ENCODE measurements at regions not wholly inside any gene's neighbourhood (a gene's known extent, or its start where the extent isn't known, plus 50 kb on each side); places are given as distances from the start of the nearest gene placed in this dataset.

DNA sequence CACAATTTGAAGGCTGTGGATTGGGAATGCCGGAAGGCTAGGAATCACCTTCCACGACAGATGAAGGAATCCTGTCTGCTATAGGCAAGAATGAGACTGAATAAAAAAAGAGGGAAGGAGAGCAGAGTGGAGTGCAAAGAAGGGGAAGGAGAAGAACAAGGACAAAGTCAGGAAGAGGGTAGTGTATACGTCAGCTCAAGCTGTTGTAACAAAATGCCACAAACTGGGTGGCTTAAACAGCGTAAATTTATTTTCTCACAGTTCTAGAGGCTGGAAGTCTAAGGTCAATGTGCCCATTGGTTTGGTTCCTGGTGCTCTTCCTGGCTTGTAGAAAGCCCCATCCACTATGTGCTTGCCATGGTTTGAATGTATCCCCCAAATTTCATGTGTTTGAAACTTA lies 104.5 kb downstream of the TTLL2 start:
- no peak overlapping the region for H3K4me2 ChIP-seq
- H3K4me1 ChIP-seq (ENCODE audit: low read depth, poor library complexity, severe bottlenecking), result no peaks in the 10 kb centered on the region
- no peaks in the 10 kb centered on the region for H3K27me3 ChIP-seq (ENCODE audit: insufficient read depth, low read depth)
- H3K4me3 ChIP-seq (IDR thresholded peaks at IDR 0.05; ENCODE audit: insufficient read depth, low read depth, low read length), result no peak overlapping the region
- H3K27ac ChIP-seq, result no peak overlapping the region
- TF ChIP-seq CTCF (conservative IDR thresholded peaks at IDR 0.05; ENCODE audit: low read depth, low read length), result no peak
- no peaks in the 10 kb centered on the region for H3K36me3 ChIP-seq (ENCODE audit: insufficient read depth)
- no peak overlapping the region for H2AFZ ChIP-seq (ENCODE audit: low read depth)
- H3K79me2 ChIP-seq (ENCODE audit: insufficient read depth, low read depth), result no peaks in the 10 kb centered on the region
- no peak overlapping the region for H3K9ac ChIP-seq
- H4K20me1 ChIP-seq (ENCODE audit: insufficient read depth), result no peaks in the 10 kb centered on the region

DNA sequence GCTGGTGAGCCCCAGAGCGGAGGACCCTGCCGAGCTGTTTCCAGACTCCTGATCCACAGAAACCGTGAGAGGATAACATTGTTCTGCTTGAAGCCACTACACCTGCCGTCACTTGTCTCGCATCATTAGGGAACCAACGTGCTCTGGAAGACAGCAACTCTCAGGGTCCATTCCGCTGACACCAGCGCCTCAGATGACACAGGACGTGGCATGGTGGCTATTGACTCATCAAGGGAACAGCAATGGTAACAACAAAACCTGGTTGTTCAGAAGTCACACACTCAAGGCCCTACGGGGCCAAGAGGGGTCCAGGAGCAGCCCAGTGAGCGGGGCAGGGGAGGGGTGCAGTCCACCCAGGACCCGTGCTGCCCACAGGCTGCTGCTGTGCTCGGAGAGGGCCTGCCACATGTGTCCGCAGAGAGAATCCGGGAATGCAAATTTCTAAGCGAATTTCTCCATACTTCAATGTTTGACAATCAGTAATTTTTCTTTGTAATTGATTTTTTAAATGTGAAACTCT lies 110.4 kb downstream of the TTLL2 start:
- no peaks in the 10 kb centered on the region for H3K79me2 ChIP-seq (ENCODE audit: insufficient read depth, low read depth)
- H3K36me3 ChIP-seq (ENCODE audit: insufficient read depth), result no peaks in the 10 kb centered on the region
- no peak overlapping the region for H2AFZ ChIP-seq (ENCODE audit: low read depth)
- H3K27me3 ChIP-seq (ENCODE audit: insufficient read depth, low read depth), result no peaks in the 10 kb centered on the region
- no peak overlapping the region for H3K9ac ChIP-seq
- H3K4me1 ChIP-seq (ENCODE audit: low read depth, poor library complexity, severe bottlenecking), result no peaks in the 10 kb centered on the region
- no peak overlapping the region for H3K4me2 ChIP-seq
- no peaks in the 10 kb centered on the region for H4K20me1 ChIP-seq (ENCODE audit: insufficient read depth)
- H3K27ac ChIP-seq, result no peak overlapping the region
- no peak for TF ChIP-seq CTCF (conservative IDR thresholded peaks at IDR 0.05; ENCODE audit: low read depth, low read length)
- no peak overlapping the region for H3K4me3 ChIP-seq (IDR thresholded peaks at IDR 0.05; ENCODE audit: insufficient read depth, low read depth, low read length)

GRCh38 chr6:167437888-167438484 lies 113.1 kb downstream of the TTLL2 start:
- Histone ChIP-seq H3K36me3 (ENCODE audit: insufficient read depth) (no peaks in the 10 kb centered on the region), H3K79me2 (ENCODE audit: insufficient read depth, low read depth) (no peaks in the 10 kb centered on the region), H3K4me3 (IDR thresholded peaks at IDR 0.05; ENCODE audit: insufficient read depth, low read depth, low read length) (no peak overlapping the region), H3K9ac (no peak overlapping the region), H3K4me2 (no peak overlapping the region), H2AFZ (ENCODE audit: low read depth) (no peak overlapping the region), H3K27me3 (ENCODE audit: insufficient read depth, low read depth) (no peaks in the 10 kb centered on the region), H3K27ac (no peak overlapping the region), H3K4me1 (ENCODE audit: low read depth, poor library complexity, severe bottlenecking) (no peaks in the 10 kb centered on the region), H4K20me1 (ENCODE audit: insufficient read depth) (no peaks in the 10 kb centered on the region)
- TF ChIP-seq CTCF (conservative IDR thresholded peaks at IDR 0.05; ENCODE audit: low read depth, low read length), result no peak

DNA sequence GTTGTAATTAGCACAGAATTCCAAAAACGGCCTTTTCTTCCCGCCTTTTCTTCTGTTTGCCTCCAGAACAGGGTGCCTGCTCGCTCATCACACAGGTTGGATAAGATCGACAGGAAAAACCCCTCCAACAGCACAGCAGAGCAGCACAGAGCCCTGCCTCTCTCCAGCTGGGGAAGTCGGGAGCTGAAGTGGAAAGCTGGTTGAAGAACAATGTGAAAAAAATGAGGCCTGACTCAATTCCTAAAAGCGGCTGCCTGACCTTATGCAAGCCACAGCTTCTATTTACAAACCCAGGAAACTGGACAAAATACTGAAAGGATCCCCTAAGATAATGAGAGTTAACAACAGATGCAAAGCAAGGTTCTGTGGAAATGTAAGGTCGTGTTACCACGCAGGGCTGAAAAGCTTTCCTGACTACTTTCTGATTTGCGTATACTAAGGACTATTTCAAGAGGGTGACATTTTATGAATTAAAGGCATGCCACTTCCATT lies 116.9 kb downstream of the TTLL2 start:
- Histone ChIP-seq H4K20me1 (ENCODE audit: insufficient read depth) (no peaks in the 10 kb centered on the region), H3K27ac (no peak overlapping the region), H3K4me1 (ENCODE audit: low read depth, poor library complexity, severe bottlenecking) (no peaks in the 10 kb centered on the region), H2AFZ (ENCODE audit: low read depth) (no peak overlapping the region), H3K36me3 (ENCODE audit: insufficient read depth) (no peaks in the 10 kb centered on the region), H3K4me3 (IDR thresholded peaks at IDR 0.05; ENCODE audit: insufficient read depth, low read depth, low read length) (no peak overlapping the region), H3K9ac (no peak overlapping the region), H3K27me3 (ENCODE audit: insufficient read depth, low read depth) (no peaks in the 10 kb centered on the region), H3K79me2 (ENCODE audit: insufficient read depth, low read depth) (no peaks in the 10 kb centered on the region), H3K4me2 (no peak overlapping the region)
- TF ChIP-seq CTCF (conservative IDR thresholded peaks at IDR 0.05; ENCODE audit: low read depth, low read length), result no peak

Measured in KMS-11 (cell line).